Neuronal stem cell (in vitro differentiated cells): ENCODE measurements at regions not wholly inside any gene's neighbourhood (a gene's known extent, or its start where the extent isn't known, plus 50 kb on each side); places are given as distances from the start of the nearest gene placed in this dataset.

ENCODE experiments used
- DNase-seq: peaks from one replicate; pipeline ENCODE4 v3.0.0-alpha.2; 2013; ENCODE audit warnings: low spot score
- H2AFZ ChIP-seq: one replicate; pipeline ENCODE4 v1.6.1; 2013; ENCODE audit warnings: mild to moderate bottlenecking, low read length, inconsistent platforms
- H2AK5ac ChIP-seq: 2 replicates; pipeline ENCODE4 v1.6.1; 2013; ENCODE audit warnings: low read depth, mild to moderate bottlenecking, inconsistent platforms, low read length, moderate library complexity, mixed read lengths
- H2BK120ac ChIP-seq: 2 replicates; pipeline ENCODE4 v1.6.1; 2013; ENCODE audit warnings: low read depth, mild to moderate bottlenecking, inconsistent platforms, low read length, moderate library complexity, mixed read lengths
- H2BK12ac ChIP-seq: one replicate; pipeline ENCODE4 v1.6.1; 2013; ENCODE audit warnings: low read length, inconsistent platforms
- H2BK15ac ChIP-seq: 2 replicates; pipeline ENCODE4 v1.6.1; 2013; ENCODE audit warnings: mild to moderate bottlenecking, low read length, inconsistent platforms, mixed read lengths
- H2BK5ac ChIP-seq: one replicate; pipeline ENCODE4 v1.6.1; 2013; ENCODE audit warnings: inconsistent platforms, mild to moderate bottlenecking, low read length, moderate library complexity
- H3K14ac ChIP-seq: one replicate; pipeline ENCODE4 v1.6.1; 2013; ENCODE audit warnings: low read length, inconsistent platforms
- H3K18ac ChIP-seq: 2 replicates; pipeline ENCODE4 v1.6.1; 2013; ENCODE audit warnings: low read length, inconsistent platforms
- H3K23ac ChIP-seq: 2 replicates; pipeline ENCODE4 v1.6.1; 2013; ENCODE audit warnings: low read depth, mild to moderate bottlenecking, mixed read lengths, low read length, inconsistent platforms; ENCODE audit not compliant: poor library complexity
- H3K27ac ChIP-seq: replicated peaks from 3 replicates; pipeline ENCODE4 v1.5.1; 2013; ENCODE audit warnings: low read length, inconsistent platforms
- H3K27me3 ChIP-seq, 3 experiments: 2 replicates each; pipeline ENCODE4 v1.6.1; 2013; ENCODE audit warnings: low read length in 3 of 3, mild to moderate bottlenecking in 2 of 3, inconsistent platforms in 1 of 3, low read depth in 1 of 3, mixed read lengths in 1 of 3, moderate library complexity in 1 of 3; ENCODE audit not compliant: control insufficient read depth in 3 of 3, insufficient read depth in 3 of 3
- H3K36me3 ChIP-seq, 2 donors: replicated peaks in 1 of 2; 2 replicates each; pipeline ENCODE4 v1.6.1; 2013; ENCODE audit warnings: low read length in 2 of 2; ENCODE audit not compliant: control insufficient read depth in 2 of 2, insufficient read depth in 2 of 2
- H3K4ac ChIP-seq: 2 replicates; pipeline ENCODE4 v1.6.1; 2013; ENCODE audit warnings: inconsistent platforms, mild to moderate bottlenecking, low read length, moderate library complexity
- H3K4me1 ChIP-seq, 2 donors: 1 replicate in 1 of 2; 2 replicates in 1 of 2; pipeline ENCODE4 v1.6.1; 2013; ENCODE audit warnings: low read length in 2 of 2, low read depth in 1 of 2; ENCODE audit not compliant: control insufficient read depth in 2 of 2, insufficient read depth in 1 of 2
- H3K4me2 ChIP-seq: one replicate; pipeline ENCODE4 v1.6.1; 2013; ENCODE audit warnings: mild to moderate bottlenecking, low read length, inconsistent platforms; ENCODE audit not compliant: insufficient read depth, poor library complexity, severe bottlenecking
- H3K4me3 ChIP-seq, 2 donors: 2 replicates each; pipeline ENCODE4 v1.5.1; 2013; ENCODE audit warnings: low read length in 2 of 2, mild to moderate bottlenecking in 2 of 2, inconsistent platforms in 1 of 2, moderate library complexity in 1 of 2
- H3K79me1 ChIP-seq: one replicate; pipeline ENCODE4 v1.6.1; 2013; ENCODE audit warnings: low read depth, mild to moderate bottlenecking, inconsistent platforms, low read length, moderate library complexity
- H3K9ac ChIP-seq: one replicate; pipeline ENCODE4 v1.6.1; 2013; ENCODE audit warnings: mild to moderate bottlenecking, low read depth, low read length, inconsistent platforms; ENCODE audit not compliant: poor library complexity
- H3K9me3 ChIP-seq, 2 donors: replicated peaks in 1 of 2; 2 replicates each; pipeline versions ENCODE3 to v1.6.1; 2013; ENCODE audit warnings: low read length in 2 of 2, mild to moderate bottlenecking in 2 of 2, inconsistent platforms in 1 of 2, low read depth in 1 of 2, mixed read lengths in 1 of 2, moderate library complexity in 1 of 2; ENCODE audit not compliant: control insufficient read depth in 2 of 2, insufficient read depth in 1 of 2
- H4K8ac ChIP-seq: one replicate; pipeline ENCODE4 v1.6.1; 2013; ENCODE audit warnings: low read depth, mild to moderate bottlenecking, inconsistent platforms, low read length, moderate library complexity
- H4K91ac ChIP-seq: one replicate; pipeline ENCODE4 v1.6.1; 2013; ENCODE audit warnings: low read length, low read depth, mild to moderate bottlenecking, inconsistent platforms; ENCODE audit not compliant: poor library complexity
- WGBS, 2 donors: extraction: QIAGEN DNeasy Blood & Tissue Kit; methylation state at CpG; one replicate each; pipeline ENCODE4 v1.1.7; 2013; ENCODE audit warnings: missing lambda C conversion rate in 2 of 2, mixed read lengths in 1 of 2; ENCODE audit not compliant: insufficient read length in 2 of 2, insufficient replicate concordance in 1 of 2; ENCODE audit errors: extremely low coverage in 2 of 2; 5-methylcytosine and 5-hydroxymethylcytosine counted together

DNA sequence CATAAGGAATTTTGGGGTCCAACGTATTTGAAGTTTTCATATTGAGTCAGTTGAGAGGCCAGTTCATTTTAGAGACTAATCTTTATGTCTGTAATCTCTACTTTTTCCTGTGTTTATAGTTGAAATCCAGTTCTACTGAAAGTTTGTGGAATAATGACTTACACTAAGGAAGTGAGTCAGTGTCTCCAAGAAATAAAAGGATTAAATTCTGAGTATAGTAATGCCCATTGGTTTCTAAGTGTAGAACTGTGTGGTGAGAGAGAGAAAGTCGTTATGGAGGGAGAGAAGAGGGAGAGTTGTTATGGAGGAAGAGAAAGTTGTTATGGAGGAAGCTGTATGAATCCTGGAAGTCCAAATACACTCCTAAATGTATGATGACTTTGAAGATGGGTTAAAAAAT is 264.6 kb upstream of the HAND2 start:
- Histone ChIP-seq H3K27me3 (no peaks in the 10 kb centered on the region), H2BK5ac (no peak overlapping the region), H2BK120ac (no peak overlapping the region), H3K23ac (no peak overlapping the region), H3K14ac (no peak overlapping the region), H3K4ac (no peak overlapping the region), H3K4me1 (no peaks in the 10 kb centered on the region), H3K4me3 (no peak overlapping the region), H2AFZ (no peak overlapping the region), H2BK12ac (no peak overlapping the region), H3K36me3 (no peaks in the 10 kb centered on the region), H3K79me1 (no peaks in the 10 kb centered on the region), H3K9ac (no peak overlapping the region), H3K4me2 (no peak overlapping the region), H3K9me3 (peaks cover 0 to 2% of the 10 kb centered on the region in 2 donors), H2AK5ac (no peak overlapping the region), H3K27ac (no peak overlapping the region), H4K91ac (no peak overlapping the region), H2BK15ac (no peak overlapping the region), H3K18ac (no peak overlapping the region), H4K8ac (no peak overlapping the region)
- 100% methylated on average over 1 of the region's 2 CpGs; no CpG with 5 or more reads in 1 of the 2 donors for WGBS, 2 donors
- no peak for DNase-seq

DNA sequence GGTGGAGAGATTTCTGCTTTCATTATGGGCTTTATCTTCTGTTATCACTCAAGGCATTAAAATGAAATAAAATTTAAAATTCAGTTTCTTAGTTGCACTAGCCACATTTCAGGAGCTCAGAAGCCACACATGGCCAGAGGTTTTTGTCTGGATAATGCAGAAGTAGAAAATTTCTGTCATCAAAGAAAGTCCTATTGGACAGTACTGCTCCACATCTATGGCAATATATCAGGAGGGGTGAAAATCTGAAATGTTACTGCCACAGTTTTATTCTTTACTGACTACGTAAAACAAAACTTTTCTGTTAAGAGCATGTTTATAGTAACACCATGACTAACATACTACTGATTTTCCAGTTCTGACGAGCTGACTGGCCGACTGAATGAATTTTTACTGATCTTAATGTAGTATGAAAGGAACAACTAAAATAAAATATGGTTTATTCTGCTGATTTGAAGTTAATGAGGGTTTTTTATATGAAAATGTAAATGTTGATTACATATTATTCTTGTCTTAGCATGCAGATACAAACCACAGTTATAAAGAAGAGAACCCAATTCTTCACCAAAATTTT is 264.0 kb upstream of the HAND2 start:
- H3K23ac ChIP-seq = no peak overlapping the region
- no peak overlapping the region for H4K8ac ChIP-seq
- no peak overlapping the region for H2BK120ac ChIP-seq
- no peak overlapping the region for H2AFZ ChIP-seq
- no peak overlapping the region for H2BK12ac ChIP-seq
- H3K36me3 ChIP-seq = no peaks in the 10 kb centered on the region
- no peak overlapping the region for H2BK5ac ChIP-seq
- no peak overlapping the region for H3K27ac ChIP-seq
- no peaks in the 10 kb centered on the region for H3K27me3 ChIP-seq
- no peak overlapping the region for H2BK15ac ChIP-seq
- no peak overlapping the region for H3K4me2 ChIP-seq
- H3K9ac ChIP-seq = no peak overlapping the region
- WGBS, 2 donors = no CpG with 5 or more reads among the region's 3 CpGs
- no peaks in the 10 kb centered on the region for H3K79me1 ChIP-seq
- H3K14ac ChIP-seq = no peak overlapping the region
- no peak overlapping the region for H3K4me3 ChIP-seq
- no peak overlapping the region for H3K4ac ChIP-seq
- H2AK5ac ChIP-seq = no peak overlapping the region
- no peak for DNase-seq
- no peaks in the 10 kb centered on the region for H3K4me1 ChIP-seq
- H3K9me3 ChIP-seq = peaks cover 0 to 2% of the 10 kb centered on the region in 2 donors
- H4K91ac ChIP-seq = no peak overlapping the region
- H3K18ac ChIP-seq = no peak overlapping the region

- Histone ChIP-seq H3K4me2 (no peak overlapping the region), H3K79me1 (no peaks in the 10 kb centered on the region), H3K9me3 (peaks cover 0 to 1% of the 10 kb centered on the region in 2 donors), H3K4me1 (peaks cover 0 to 6% of the 10 kb centered on the region in 2 donors), H3K4me3 (no peak overlapping the region), H3K23ac (no peak overlapping the region), H2BK12ac (no peak overlapping the region), H3K14ac (no peak overlapping the region), H3K4ac (no peak overlapping the region), H2AFZ (no peak overlapping the region), H3K18ac (no peak overlapping the region), H2AK5ac (no peak overlapping the region), H4K91ac (no peak overlapping the region), H2BK120ac (no peak overlapping the region), H2BK5ac (no peak overlapping the region), H3K27me3 (no peaks in the 10 kb centered on the region), H3K9ac (no peak overlapping the region), H4K8ac (no peak overlapping the region), H2BK15ac (no peak overlapping the region), H3K36me3 (no peaks in the 10 kb centered on the region), H3K27ac (no peak overlapping the region)
- WGBS, 2 donors = no CpG with 5 or more reads among the region's 2 CpGs
- no peak for DNase-seq
Measured at GRCh38 chr4:173782660-173783059, 252.6 kb upstream of the HAND2 start.

- H2BK15ac ChIP-seq = no peak overlapping the region
- no peaks in the 10 kb centered on the region for H3K9me3 ChIP-seq
- no peak overlapping the region for H3K27ac ChIP-seq
- H3K4me2 ChIP-seq = no peak overlapping the region
- H3K4ac ChIP-seq = no peak overlapping the region
- no peaks in the 10 kb centered on the region for H3K27me3 ChIP-seq
- no peak overlapping the region for H2AFZ ChIP-seq
- H3K36me3 ChIP-seq = no peaks in the 10 kb centered on the region
- no peak overlapping the region for H4K91ac ChIP-seq
- H3K4me3 ChIP-seq = no peak overlapping the region
- H3K14ac ChIP-seq = no peak overlapping the region
- H3K18ac ChIP-seq = peak overlapping the region; percentile 84
- H3K79me1 ChIP-seq = no peaks in the 10 kb centered on the region
- H3K4me1 ChIP-seq = peaks cover 0 to 6% of the 10 kb centered on the region in 2 donors
- H2BK5ac ChIP-seq = no peak overlapping the region
- H4K8ac ChIP-seq = no peak overlapping the region
- no peak overlapping the region for H2BK120ac ChIP-seq
- WGBS, 2 donors = no CpG with 5 or more reads among the region's 2 CpGs
- H2BK12ac ChIP-seq = no peak overlapping the region
- H3K23ac ChIP-seq = no peak overlapping the region
- no peak overlapping the region for H2AK5ac ChIP-seq
- no peak overlapping the region for H3K9ac ChIP-seq
- DNase-seq = no peak
Measured at GRCh38 chr4:173777921-173778320, 247.9 kb upstream of the HAND2 start.
